ENCODE measurements at regions not wholly inside any gene's neighbourhood (a gene's known extent, or its start where the extent isn't known, plus 50 kb on each side); places are given as distances from the start of the nearest gene placed in this dataset.
"Not testable (repeated sequence)": the region's sequence is repeated elsewhere in the genome, so short reads cannot be mapped to it uniquely, and the experiment has no call there.

GRCh38 chr2:71959494-71959893, 188.2 kb downstream of the CYP26B1 start:
- DNase-seq (ENCODE audit: low read depth), result no peak

- DNase-seq (ENCODE audit: low read depth), result not testable (repeated sequence)
These were observed 189.2 kb downstream of the CYP26B1 start for GRCh38 chr2:71958426-71958825.

- peak; percentile 85 for DNase-seq (ENCODE audit: low read depth)
These were observed 195.0 kb downstream of the CYP26B1 start for GRCh38 chr2:71952572-71953188.

GRCh38 chr2:71951718-71952404, 195.8 kb downstream of the CYP26B1 start:
- DNase-seq (ENCODE audit: low read depth), result no peak

GRCh38 chr2:71951083-71951468, 196.6 kb downstream of the CYP26B1 start:
- no peak for DNase-seq (ENCODE audit: low read depth)

GRCh38 chr2:71950256-71951082, 197.2 kb downstream of the CYP26B1 start:
- DNase-seq (ENCODE audit: low read depth), result peak; percentile 87

GRCh38 chr2:71949537-71949798, 198.2 kb downstream of the CYP26B1 start:
- no peak for DNase-seq (ENCODE audit: low read depth)

GRCh38 chr2:71948781-71949536, 198.7 kb downstream of the CYP26B1 start:
- DNase-seq (ENCODE audit: low read depth), result peak; percentile 93

GRCh38 chr2:71947809-71948208, 199.9 kb downstream of the CYP26B1 start:
- no peak for DNase-seq (ENCODE audit: low read depth)

- DNase-seq (ENCODE audit: low read depth), result no peak
These were observed 202.1 kb downstream of the CYP26B1 start for GRCh38 chr2:71945603-71945959.

- DNase-seq (ENCODE audit: low read depth), result no peak
These were observed 202.7 kb downstream of the CYP26B1 start for GRCh38 chr2:71944806-71945602.

- no peak for DNase-seq (ENCODE audit: low read depth)
These were observed 203.5 kb downstream of the CYP26B1 start for GRCh38 chr2:71944183-71944550.

- DNase-seq (ENCODE audit: low read depth), result no peak
These were observed 204.2 kb downstream of the CYP26B1 start for GRCh38 chr2:71943238-71944182.

GRCh38 chr2:71941726-71942525, 205.7 kb downstream of the CYP26B1 start:
- DNase-seq (ENCODE audit: low read depth), result no peak

- DNase-seq (ENCODE audit: low read depth), result peak; percentile 60
These were observed 207.0 kb downstream of the CYP26B1 start for GRCh38 chr2:71940695-71941094.

GRCh38 chr2:71939588-71940535, 207.8 kb downstream of the CYP26B1 start:
- DNase-seq (ENCODE audit: low read depth), result peak; percentile 55

- DNase-seq (ENCODE audit: low read depth), result no peak
These were observed 208.7 kb downstream of the CYP26B1 start for GRCh38 chr2:71938659-71939587.
